ENCODE measurements at regions not wholly inside any gene's neighbourhood (a gene's known extent, or its start where the extent isn't known, plus 50 kb on each side); places are given as distances from the start of the nearest gene placed in this dataset.
"Not testable (repeated sequence)": the region's sequence is repeated elsewhere in the genome, so short reads cannot be mapped to it uniquely, and the experiment has no call there.

DNA sequence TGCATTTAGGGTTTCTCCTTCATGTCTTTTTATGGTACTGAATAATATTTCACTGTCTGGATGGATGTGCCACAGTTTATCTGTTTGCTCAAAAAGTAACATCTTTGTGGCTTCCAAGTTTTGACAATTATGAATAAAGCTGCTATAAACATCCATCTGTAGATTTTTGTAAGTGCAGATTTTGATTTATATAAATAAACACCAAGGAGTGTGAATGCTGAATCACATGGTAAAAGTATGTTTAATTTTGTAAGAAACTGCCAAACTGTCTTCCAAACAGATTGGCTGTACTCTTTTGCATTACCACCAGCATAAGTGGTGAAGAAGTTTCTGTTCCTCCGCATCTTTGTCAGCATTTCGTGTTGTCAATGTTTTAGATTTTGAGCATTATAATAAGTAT, 158.7 kb upstream of the GIMD1 start:
- TF ChIP-seq CTCF (IDR thresholded peaks at IDR 0.05) (no peak), ZFX (IDR thresholded peaks at IDR 0.05; ENCODE audit: borderline replicate concordance) (no peak)
- no peak overlapping the region for H3K27ac ChIP-seq

DNA sequence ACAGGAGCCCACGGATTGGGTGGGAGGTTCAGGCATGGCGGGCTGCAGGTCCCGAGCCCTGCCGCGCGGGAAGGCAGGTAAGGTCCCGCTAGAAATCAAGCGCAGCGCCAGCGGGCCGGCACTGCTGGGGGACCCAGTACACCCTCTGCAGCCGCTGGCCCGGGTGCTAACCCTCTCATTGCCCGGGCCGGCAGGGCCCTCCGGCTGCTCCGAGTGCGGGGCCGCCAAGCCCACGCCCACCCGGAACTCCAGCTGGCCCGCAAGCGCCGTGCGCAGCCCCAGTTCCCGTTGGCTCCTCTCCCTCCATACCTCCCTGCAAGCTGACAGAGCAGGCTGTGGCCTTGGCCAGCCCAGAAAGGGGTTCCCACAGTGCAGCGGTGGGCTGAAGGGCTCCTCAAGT, 156.8 kb upstream of the GIMD1 start:
- H3K27ac ChIP-seq = not testable (repeated sequence)

DNA sequence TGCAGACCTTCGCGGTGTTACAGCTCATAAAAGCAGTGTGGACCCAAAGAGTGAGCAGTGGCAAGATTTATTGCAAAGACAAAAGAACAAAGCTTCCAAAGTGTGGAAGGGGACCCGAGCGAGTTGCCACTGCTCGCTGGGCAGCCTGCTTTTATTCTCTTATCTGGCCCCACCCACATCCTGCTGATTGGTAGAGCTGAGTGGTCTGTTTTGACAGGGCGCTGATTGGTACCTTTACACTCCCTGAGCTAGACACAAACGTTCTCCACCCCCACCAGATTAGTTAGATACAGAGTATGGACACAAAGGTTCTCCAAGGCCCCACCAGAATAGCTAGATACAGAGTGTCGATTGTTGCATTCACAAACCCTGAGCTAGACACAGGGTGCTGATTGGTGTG, 156.2 kb upstream of the GIMD1 start:
- H3K27ac ChIP-seq = not testable (repeated sequence)

GRCh38 chr4:106522839-106523238, 154.3 kb upstream of the GIMD1 start:
- TF ChIP-seq ZFX (IDR thresholded peaks at IDR 0.05; ENCODE audit: borderline replicate concordance) (no peak), CTCF (IDR thresholded peaks at IDR 0.05) (peak; percentile 18; the same call in 1 of the 2 replicates)
- no peak overlapping the region for H3K27ac ChIP-seq

DNA sequence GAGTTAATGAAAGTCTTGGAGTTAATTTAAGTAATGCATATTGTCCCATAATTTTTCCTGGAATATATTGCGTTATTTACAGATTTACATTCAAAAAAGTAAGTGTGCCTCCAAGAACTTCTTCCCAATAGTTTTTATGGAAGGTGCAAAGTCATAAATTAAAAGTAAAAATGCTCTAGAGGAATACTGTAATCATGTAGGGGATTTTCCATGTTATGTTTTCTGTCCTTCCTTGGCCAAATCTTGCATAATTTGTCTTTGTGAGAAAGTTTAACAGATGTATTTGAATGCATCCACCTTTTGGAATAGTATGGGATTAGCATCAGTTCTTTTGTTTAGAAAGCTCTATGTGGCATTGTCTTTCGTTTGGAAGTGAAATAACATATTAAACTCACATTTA, 144.1 kb upstream of the GIMD1 start:
- TF ChIP-seq CTCF (IDR thresholded peaks at IDR 0.05) = no peak
- TF ChIP-seq ZFX (IDR thresholded peaks at IDR 0.05; ENCODE audit: borderline replicate concordance) = no peak
- no peak overlapping the region for H3K27ac ChIP-seq

DNA sequence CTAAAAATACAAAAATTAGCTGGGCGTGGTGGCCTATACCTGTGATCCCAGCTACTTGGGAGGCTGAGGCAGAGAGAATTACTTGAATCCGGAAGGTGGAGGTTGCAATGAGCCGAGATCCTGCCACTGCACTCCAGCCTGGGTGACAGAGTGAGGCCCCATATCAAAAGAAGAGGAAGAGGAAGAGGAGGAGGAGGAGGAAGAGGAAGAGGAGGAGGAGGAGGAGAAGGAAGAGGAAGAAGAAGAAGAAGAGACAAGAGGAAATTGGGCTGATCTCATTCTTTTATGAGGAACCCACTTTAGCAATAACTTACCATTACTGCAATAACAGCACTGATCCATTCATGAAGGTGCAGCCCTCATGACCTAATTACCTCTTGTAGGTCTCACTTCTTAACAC, 138.9 kb upstream of the GIMD1 start:
- TF ChIP-seq CTCF (IDR thresholded peaks at IDR 0.05) (no peak), ZFX (IDR thresholded peaks at IDR 0.05; ENCODE audit: borderline replicate concordance) (no peak)
- H3K27ac ChIP-seq = no peak overlapping the region

GRCh38 chr4:106503116-106504050, 134.8 kb upstream of the GIMD1 start:
- TF ChIP-seq CTCF (IDR thresholded peaks at IDR 0.05) (no peak), ZFX (IDR thresholded peaks at IDR 0.05; ENCODE audit: borderline replicate concordance) (no peak)
- no peak overlapping the region for H3K27ac ChIP-seq

DNA sequence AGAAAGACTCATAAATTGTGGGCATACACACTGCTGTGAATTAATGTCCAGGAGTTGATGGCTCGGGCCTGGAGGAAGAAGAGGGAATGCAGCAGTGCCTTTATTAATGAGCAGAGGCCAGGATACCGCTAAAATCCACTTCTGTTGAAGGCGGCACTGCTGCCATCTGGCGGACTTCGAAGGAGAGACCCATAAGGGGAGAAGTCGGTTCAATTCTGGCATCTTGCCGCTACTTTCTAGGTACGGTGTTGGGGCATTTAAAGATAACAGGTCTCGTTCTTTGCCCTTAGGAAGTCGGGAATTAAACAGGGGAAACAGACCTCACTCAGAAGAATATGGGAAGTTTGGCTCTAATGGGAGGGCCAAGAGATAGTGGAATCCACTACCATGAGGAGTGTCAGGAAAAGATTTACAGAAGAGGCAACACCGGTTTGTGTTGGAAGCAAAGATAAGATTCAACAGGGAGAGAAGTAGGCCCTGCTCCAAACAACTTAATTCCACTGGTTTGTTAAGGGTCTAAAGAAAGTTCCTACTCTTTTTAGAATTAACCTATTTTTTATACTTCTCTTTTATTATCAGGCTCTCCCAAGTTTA, 133.6 kb upstream of the GIMD1 start:
- no peak overlapping the region for H3K27ac ChIP-seq
- TF ChIP-seq ZFX (IDR thresholded peaks at IDR 0.05; ENCODE audit: borderline replicate concordance) (no peak), CTCF (IDR thresholded peaks at IDR 0.05) (peak; percentile 90)
